Coronary artery (tissue), 2 donors: ENCODE measurements at regions not wholly inside any gene's neighbourhood (a gene's known extent, or its start where the extent isn't known, plus 50 kb on each side); places are given as distances from the start of the nearest gene placed in this dataset.

Source experiments
- DNase-seq: peaks from one replicate; pipeline ENCODE4 v3.0.0-alpha.2; 2017; ENCODE audit warnings: low spot score
- H3K27ac ChIP-seq, 2 donors: fragments of 200-600 bp; sonication (generic); one replicate each; pipeline ENCODE4 v1.5.1; 2016 to 2019
- H3K4me3 ChIP-seq: fragments of 200-600 bp; sonication (generic); 2 replicates; pipeline ENCODE4 v1.5.1; 2016; ENCODE audit warnings: mild to moderate bottlenecking, moderate library complexity
- CTCF ChIP-seq: fragments of 200-600 bp; sonication (generic); IDR thresholded peaks from one replicate; pipeline ENCODE4 v1.5.1; 2019; ENCODE audit warnings: antibody characterized with exemption

- DNase-seq = no peak
- Histone ChIP-seq H3K27ac (no peak overlapping the region), H3K4me3 (no peak overlapping the region)
- no peak for TF ChIP-seq CTCF
These were observed 162.7 kb downstream of the SP3 start for GRCh38 chr2:173802518-173802917.

DNA sequence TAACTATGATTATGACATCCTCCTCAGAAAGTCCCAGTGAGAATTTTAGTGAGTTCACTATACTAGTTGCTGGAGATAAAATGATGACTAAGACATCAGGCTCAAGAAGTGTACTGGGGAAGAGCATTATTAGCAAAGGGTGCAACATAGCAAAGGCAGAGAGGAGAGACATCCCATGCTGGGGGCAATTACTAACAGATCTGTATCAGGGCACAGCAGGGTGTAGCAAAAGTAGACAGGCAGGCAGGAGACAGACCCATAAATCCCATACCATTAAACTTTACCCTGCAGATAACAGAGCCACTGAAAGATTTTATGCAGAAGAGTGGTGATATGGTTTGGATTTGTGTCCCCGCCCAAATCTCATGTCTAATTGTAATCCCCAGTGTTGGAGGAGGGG, 161.7 kb downstream of the SP3 start:
- TF ChIP-seq CTCF = no peak
- no peak for DNase-seq
- no peak overlapping the region for H3K4me3 ChIP-seq

GRCh38 chr2:173806761-173807160, 158.4 kb downstream of the SP3 start:
- DNase-seq = no peak
- no peak for TF ChIP-seq CTCF
- H3K27ac ChIP-seq = no peak overlapping the region
- no peak overlapping the region for H3K4me3 ChIP-seq

More for the DNA sequence above, 161.7 kb downstream of the SP3 start:
- no peak overlapping the region for H3K27ac ChIP-seq

- no peak overlapping the region for H3K27ac ChIP-seq
- no peak overlapping the region for H3K4me3 ChIP-seq
- DNase-seq = no peak
- TF ChIP-seq CTCF = no peak
These were observed 156.5 kb downstream of the SP3 start for GRCh38 chr2:173808718-173809117.

- Histone ChIP-seq H3K27ac (no peak overlapping the region), H3K4me3 (no peak overlapping the region)
- no peak for DNase-seq
- TF ChIP-seq CTCF = no peak
These were observed 152.9 kb downstream of the SP3 start for GRCh38 chr2:173812321-173812720.

- no peak overlapping the region for H3K4me3 ChIP-seq
- H3K27ac ChIP-seq = no peak overlapping the region
- TF ChIP-seq CTCF = no peak
- DNase-seq = no peak
These were observed 150.9 kb downstream of the SP3 start for GRCh38 chr2:173814306-173814705.

DNA sequence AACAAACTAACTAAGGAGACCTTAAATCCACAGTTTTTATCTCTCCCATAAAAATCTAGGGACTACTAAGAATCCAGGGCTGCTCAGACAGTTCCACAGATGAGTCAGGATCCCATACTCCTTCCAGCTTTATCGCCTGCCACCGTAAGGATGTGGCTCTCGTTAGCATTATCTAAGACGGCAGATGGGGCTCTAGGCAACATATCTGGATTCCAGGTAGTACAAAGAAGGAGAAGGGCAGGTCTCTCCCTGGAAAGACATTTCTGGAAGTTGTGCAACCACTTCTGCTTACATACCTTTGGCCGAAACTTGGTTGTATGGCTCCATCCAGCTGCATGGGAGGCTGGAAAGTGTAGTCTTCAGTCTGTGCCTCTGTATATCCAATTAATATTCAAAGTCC, 149.4 kb downstream of the SP3 start:
- Histone ChIP-seq H3K4me3 (no peak overlapping the region), H3K27ac (no peak overlapping the region)
- TF ChIP-seq CTCF = no peak
- DNase-seq = no peak
